Muscle layer of colon (tissue), 2 donors: ENCODE measurements at regions not wholly inside any gene's neighbourhood (a gene's known extent, or its start where the extent isn't known, plus 50 kb on each side); places are given as distances from the start of the nearest gene placed in this dataset.

Source experiments
- H3K27ac ChIP-seq: one replicate; pipeline ENCODE4 v1.7.0; 2013; ENCODE audit warnings: low read depth, mild to moderate bottlenecking, low read length, moderate library complexity
- H3K27me3 ChIP-seq, 2 donors: one replicate each; pipeline ENCODE4 v1.7.0; 2013; ENCODE audit warnings: low read length in 2 of 2, mild to moderate bottlenecking in 2 of 2; ENCODE audit not compliant: insufficient read depth in 2 of 2, control insufficient read depth in 1 of 2
- H3K36me3 ChIP-seq: one replicate; pipeline ENCODE4 v1.7.0; 2013; ENCODE audit warnings: mild to moderate bottlenecking, low read length; ENCODE audit not compliant: insufficient read depth
- H3K4me1 ChIP-seq: one replicate; pipeline ENCODE4 v1.7.0; 2013; ENCODE audit warnings: mild to moderate bottlenecking, low read length; ENCODE audit not compliant: insufficient read depth
- H3K4me3 ChIP-seq, 2 donors: one replicate each; pipeline ENCODE4 v1.7.0; 2013; ENCODE audit warnings: low read length in 2 of 2, low read depth in 1 of 2, mild to moderate bottlenecking in 1 of 2, moderate library complexity in 1 of 2
- H3K9ac ChIP-seq: one replicate; pipeline ENCODE4 v1.7.0; 2013; ENCODE audit warnings: low read length
- H3K9me3 ChIP-seq: one replicate; pipeline ENCODE4 v1.7.0; 2013; ENCODE audit warnings: mild to moderate bottlenecking, low read length
- donor health status: abdominal sarcoma.
- donor health status: Adenocarcinoma of cecum.

- no peak overlapping the region for H3K9ac ChIP-seq
- no peaks in the 10 kb centered on the region for H3K4me1 ChIP-seq
- H3K9me3 ChIP-seq: peaks cover 4% of the 10 kb centered on the region
- H3K27ac ChIP-seq: no peak overlapping the region
- no peak overlapping the region for H3K4me3 ChIP-seq
- peaks cover 0 to 5% of the 10 kb centered on the region in 2 donors for H3K27me3 ChIP-seq
- H3K36me3 ChIP-seq: no peaks in the 10 kb centered on the region
Measured at GRCh38 chrX:13254076-13254785, 65.6 kb downstream of the ATXN3L start.

- H3K4me3 ChIP-seq: no peak overlapping the region
- H3K27ac ChIP-seq: no peak overlapping the region
- H3K27me3 ChIP-seq: peaks cover 0 to 5% of the 10 kb centered on the region in 2 donors
- H3K36me3 ChIP-seq: no peaks in the 10 kb centered on the region
- peaks cover 4% of the 10 kb centered on the region for H3K9me3 ChIP-seq
- peaks cover 6% of the 10 kb centered on the region for H3K4me1 ChIP-seq
- no peak overlapping the region for H3K9ac ChIP-seq
Measured at GRCh38 chrX:13253223-13253622, 66.6 kb downstream of the ATXN3L start.

GRCh38 chrX:13252726-13253125 lies 67.1 kb downstream of the ATXN3L start:
- Histone ChIP-seq H3K27me3 (peaks cover 0 to 5% of the 10 kb centered on the region in 2 donors), H3K4me1 (peaks cover 6% of the 10 kb centered on the region), H3K36me3 (no peaks in the 10 kb centered on the region), H3K9ac (no peak overlapping the region), H3K9me3 (peaks cover 4% of the 10 kb centered on the region), H3K4me3 (no peak overlapping the region), H3K27ac (no peak overlapping the region)

- Histone ChIP-seq H3K9ac (no peak overlapping the region), H3K27me3 (no peaks in the 10 kb centered on the region), H3K27ac (no peak overlapping the region), H3K4me1 (peaks cover 6% of the 10 kb centered on the region), H3K9me3 (peaks cover 4% of the 10 kb centered on the region), H3K4me3 (no peak overlapping the region), H3K36me3 (no peaks in the 10 kb centered on the region)
Measured at GRCh38 chrX:13250826-13251580, 68.8 kb downstream of the ATXN3L start.

- Histone ChIP-seq H3K27me3 (no peaks in the 10 kb centered on the region), H3K36me3 (no peaks in the 10 kb centered on the region), H3K4me1 (peaks cover 6% of the 10 kb centered on the region), H3K9ac (no peak overlapping the region), H3K27ac (no peak overlapping the region), H3K9me3 (peaks cover 4% of the 10 kb centered on the region), H3K4me3 (no peak overlapping the region)
Measured at GRCh38 chrX:13248867-13249486, 70.9 kb downstream of the ATXN3L start.

- Histone ChIP-seq H3K9me3 (no peaks in the 10 kb centered on the region), H3K9ac (no peak overlapping the region), H3K4me1 (no peaks in the 10 kb centered on the region), H3K36me3 (no peaks in the 10 kb centered on the region), H3K4me3 (no peak overlapping the region), H3K27ac (no peak overlapping the region), H3K27me3 (no peaks in the 10 kb centered on the region)
Measured at GRCh38 chrX:13239272-13239671, 80.6 kb downstream of the ATXN3L start.

- no peaks in the 10 kb centered on the region for H3K9me3 ChIP-seq
- no peaks in the 10 kb centered on the region for H3K36me3 ChIP-seq
- no peaks in the 10 kb centered on the region for H3K4me1 ChIP-seq
- no peak overlapping the region for H3K9ac ChIP-seq
- H3K27me3 ChIP-seq: no peaks in the 10 kb centered on the region
- no peak overlapping the region for H3K27ac ChIP-seq
- no peak overlapping the region for H3K4me3 ChIP-seq
Measured at GRCh38 chrX:13235930-13236329, 83.9 kb downstream of the ATXN3L start.

- H3K9ac ChIP-seq: no peak overlapping the region
- H3K9me3 ChIP-seq: no peaks in the 10 kb centered on the region
- H3K27ac ChIP-seq: no peak overlapping the region
- H3K27me3 ChIP-seq: no peaks in the 10 kb centered on the region
- H3K36me3 ChIP-seq: no peaks in the 10 kb centered on the region
- no peak overlapping the region for H3K4me3 ChIP-seq
- no peaks in the 10 kb centered on the region for H3K4me1 ChIP-seq
Measured at GRCh38 chrX:13232484-13232883, 87.4 kb downstream of the ATXN3L start.

GRCh38 chrX:13226214-13226613 lies 93.6 kb downstream of the ATXN3L start:
- no peak overlapping the region for H3K4me3 ChIP-seq
- no peak overlapping the region for H3K9ac ChIP-seq
- H3K27me3 ChIP-seq: no peaks in the 10 kb centered on the region
- H3K36me3 ChIP-seq: no peaks in the 10 kb centered on the region
- no peaks in the 10 kb centered on the region for H3K4me1 ChIP-seq
- H3K9me3 ChIP-seq: no peaks in the 10 kb centered on the region
- no peak overlapping the region for H3K27ac ChIP-seq

GRCh38 chrX:13223868-13224567 lies 95.8 kb downstream of the ATXN3L start:
- no peaks in the 10 kb centered on the region for H3K36me3 ChIP-seq
- no peak overlapping the region for H3K9ac ChIP-seq
- H3K9me3 ChIP-seq: no peaks in the 10 kb centered on the region
- H3K27me3 ChIP-seq: no peaks in the 10 kb centered on the region
- peaks cover 5% of the 10 kb centered on the region for H3K4me1 ChIP-seq
- no peak overlapping the region for H3K27ac ChIP-seq
- no peak overlapping the region for H3K4me3 ChIP-seq

- no peak overlapping the region for H3K4me3 ChIP-seq
- H3K36me3 ChIP-seq: no peaks in the 10 kb centered on the region
- H3K9ac ChIP-seq: no peak overlapping the region
- H3K27me3 ChIP-seq: no peaks in the 10 kb centered on the region
- H3K9me3 ChIP-seq: no peaks in the 10 kb centered on the region
- H3K4me1 ChIP-seq: peaks cover 5% of the 10 kb centered on the region
- no peak overlapping the region for H3K27ac ChIP-seq
Measured at GRCh38 chrX:13220916-13221315, 98.9 kb downstream of the ATXN3L start.
